ENCODE measurements at regions not wholly inside any gene's neighbourhood (a gene's known extent, or its start where the extent isn't known, plus 50 kb on each side); places are given as distances from the start of the nearest gene placed in this dataset.
A peak's percentile ranks its signal among the peaks of the same experiment; 100 is the strongest.
"Not testable (repeated sequence)": the region's sequence is repeated elsewhere in the genome, so short reads cannot be mapped to it uniquely, and the experiment has no call there.

DNA sequence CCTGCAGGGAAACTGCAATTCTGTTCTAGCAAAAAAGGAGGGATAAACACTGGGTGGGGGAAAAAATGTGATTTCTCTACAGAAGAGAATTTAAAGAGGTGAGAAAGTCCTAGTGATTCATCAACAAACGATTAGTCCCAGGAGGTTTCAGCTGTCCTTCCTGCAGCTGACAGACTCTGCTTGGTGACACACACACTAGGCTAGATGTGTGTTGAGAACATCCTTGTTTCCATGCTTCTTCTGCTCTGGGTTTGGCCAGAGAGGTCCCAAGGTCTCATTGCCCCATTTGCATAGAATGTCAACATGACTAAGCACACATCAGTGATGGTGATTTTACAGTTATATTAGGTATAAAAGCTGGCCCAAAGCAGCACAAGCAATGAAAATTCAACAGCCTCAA is 258.3 kb downstream of the NFATC2 start:
- no peaks in the 10 kb centered on the region for H3K9me3 ChIP-seq (ENCODE audit: control insufficient read depth, low read depth, low read length)
- H3K27ac ChIP-seq (ENCODE audit: low read length) = no peak overlapping the region
- no peaks in the 10 kb centered on the region for H3K36me3 ChIP-seq (ENCODE audit: control insufficient read depth, insufficient read depth, low read length)
- H3K27me3 ChIP-seq (ENCODE audit: control insufficient read depth, insufficient read depth, low read length) = peaks cover 4% of the 10 kb centered on the region
- H3K4me3 ChIP-seq (ENCODE audit: low read length) = no peak overlapping the region
- DNase-seq = no peak
- WGBS (ENCODE audit: insufficient coverage, low lambda C conversion rate) = no CpG with 5 or more reads among the region's 1 CpG
- H3K4me1 ChIP-seq (ENCODE audit: control insufficient read depth, insufficient read depth, low read length) = no peaks in the 10 kb centered on the region

DNA sequence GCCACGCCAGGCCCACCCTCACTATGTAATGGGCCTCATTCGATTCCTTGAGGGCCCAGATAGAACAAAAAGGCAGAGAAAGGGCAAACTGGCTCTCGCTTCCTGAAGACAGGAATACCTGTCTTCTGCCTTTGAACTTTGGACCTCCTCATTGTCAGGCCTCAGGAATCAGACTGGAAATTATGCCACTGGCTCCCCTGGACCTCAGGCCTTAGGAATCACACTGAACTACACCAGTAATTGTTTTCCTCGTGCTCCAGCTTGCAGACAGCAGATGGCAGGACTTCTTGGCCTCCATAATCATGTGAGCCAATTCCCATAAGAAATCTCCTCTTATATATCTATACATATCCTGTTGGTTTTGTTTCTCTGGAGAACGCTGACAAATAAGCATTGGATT is 258.6 kb upstream of the KCNG1 start:
- Histone ChIP-seq H3K4me1 (ENCODE audit: control insufficient read depth, insufficient read depth, low read length) (no peaks in the 10 kb centered on the region), H3K36me3 (ENCODE audit: control insufficient read depth, insufficient read depth, low read length) (no peaks in the 10 kb centered on the region), H3K4me3 (ENCODE audit: low read length) (no peak overlapping the region), H3K27ac (ENCODE audit: low read length) (peak overlapping the region; percentile 14), H3K9me3 (ENCODE audit: control insufficient read depth, low read depth, low read length) (no peaks in the 10 kb centered on the region), H3K27me3 (ENCODE audit: control insufficient read depth, insufficient read depth, low read length) (peaks cover 12% of the 10 kb centered on the region)
- whole genome bisulfite sequencing (ENCODE audit: insufficient coverage, low lambda C conversion rate) = no CpG with 5 or more reads among the region's 5 CpGs
- peak; percentile 50 to 69 for DNase-seq

DNA sequence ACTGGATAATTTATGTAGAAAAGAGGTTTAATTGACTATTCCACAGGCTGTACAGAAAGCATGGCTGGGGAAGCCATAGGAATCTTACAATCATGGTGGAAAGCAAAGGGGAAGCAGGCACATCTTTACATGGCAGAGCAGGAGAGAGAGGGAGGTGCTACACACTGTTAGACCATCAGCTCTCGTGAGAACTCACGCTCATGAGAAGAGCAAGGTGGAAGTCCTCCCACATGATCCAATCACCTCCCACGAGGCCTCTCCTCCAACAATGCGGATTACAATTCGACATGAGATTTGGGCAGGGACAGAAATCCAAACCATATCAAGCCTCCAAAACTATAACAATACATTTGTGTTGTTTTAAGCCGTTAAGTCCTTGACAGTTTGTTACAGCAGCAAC is 257.1 kb upstream of the KCNG1 start:
- Histone ChIP-seq H3K4me3 (ENCODE audit: low read length) (no peak overlapping the region), H3K27me3 (ENCODE audit: control insufficient read depth, insufficient read depth, low read length) (peaks cover 26% of the 10 kb centered on the region), H3K9me3 (ENCODE audit: control insufficient read depth, low read depth, low read length) (no peaks in the 10 kb centered on the region), H3K27ac (ENCODE audit: low read length) (no peak overlapping the region), H3K36me3 (ENCODE audit: control insufficient read depth, insufficient read depth, low read length) (no peaks in the 10 kb centered on the region), H3K4me1 (ENCODE audit: control insufficient read depth, insufficient read depth, low read length) (no peaks in the 10 kb centered on the region)
- DNase-seq = no peak
- WGBS (ENCODE audit: insufficient coverage, low lambda C conversion rate) = 100% methylated on average over 1 of the region's 6 CpGs

DNA sequence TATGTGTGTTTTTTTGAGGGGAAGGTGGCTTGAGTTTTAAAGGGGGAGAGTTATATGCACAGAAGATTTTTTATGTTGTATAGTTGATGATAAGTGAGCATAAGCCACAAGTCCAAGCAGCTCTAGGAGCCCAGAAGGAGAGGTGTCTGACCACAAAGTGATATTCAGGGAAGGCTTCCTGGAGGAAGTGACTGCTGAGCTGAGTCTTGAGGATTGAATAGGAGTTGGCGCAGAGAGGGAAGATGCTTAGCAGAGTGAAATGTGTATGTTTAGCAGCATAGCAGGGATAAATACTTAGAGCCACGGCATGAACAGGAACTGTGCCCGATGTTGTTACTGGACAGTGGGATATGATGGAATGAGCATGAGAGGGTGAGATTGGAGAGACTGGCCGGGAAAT is 255.1 kb upstream of the KCNG1 start:
- WGBS (ENCODE audit: insufficient coverage, low lambda C conversion rate) = 92% methylated on average over 2 of the region's 4 CpGs
- Histone ChIP-seq H3K4me1 (ENCODE audit: control insufficient read depth, insufficient read depth, low read length) (no peaks in the 10 kb centered on the region), H3K9me3 (ENCODE audit: control insufficient read depth, low read depth, low read length) (no peaks in the 10 kb centered on the region), H3K27ac (ENCODE audit: low read length) (no peak overlapping the region), H3K27me3 (ENCODE audit: control insufficient read depth, insufficient read depth, low read length) (peaks cover 38% of the 10 kb centered on the region), H3K4me3 (ENCODE audit: low read length) (no peak overlapping the region), H3K36me3 (ENCODE audit: control insufficient read depth, insufficient read depth, low read length) (no peaks in the 10 kb centered on the region)
- DNase-seq = no peak

DNA sequence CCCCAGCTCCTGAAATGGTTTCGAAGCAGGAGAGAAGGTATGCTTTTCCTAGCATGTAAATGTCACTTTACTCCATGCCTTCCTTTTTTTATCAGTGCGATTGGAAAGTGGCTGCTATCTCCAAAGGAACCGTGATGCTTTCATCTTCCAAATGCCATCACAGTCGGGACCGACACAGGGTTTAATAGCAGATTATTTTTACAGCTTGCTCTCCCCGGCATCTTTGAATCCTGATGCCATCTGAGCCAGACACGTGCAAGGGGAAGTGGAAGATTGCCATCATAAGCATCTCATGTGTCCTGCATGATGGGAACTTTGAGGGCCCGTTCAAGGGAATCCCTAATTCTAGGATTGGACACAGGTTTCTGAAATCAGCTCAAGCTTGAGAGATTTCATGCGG is 253.4 kb upstream of the KCNG1 start:
- 20% methylated on average over 4 of the region's 9 CpGs for WGBS (ENCODE audit: insufficient coverage, low lambda C conversion rate)
- H3K27me3 ChIP-seq (ENCODE audit: control insufficient read depth, insufficient read depth, low read length) = peaks cover 41% of the 10 kb centered on the region

DNA sequence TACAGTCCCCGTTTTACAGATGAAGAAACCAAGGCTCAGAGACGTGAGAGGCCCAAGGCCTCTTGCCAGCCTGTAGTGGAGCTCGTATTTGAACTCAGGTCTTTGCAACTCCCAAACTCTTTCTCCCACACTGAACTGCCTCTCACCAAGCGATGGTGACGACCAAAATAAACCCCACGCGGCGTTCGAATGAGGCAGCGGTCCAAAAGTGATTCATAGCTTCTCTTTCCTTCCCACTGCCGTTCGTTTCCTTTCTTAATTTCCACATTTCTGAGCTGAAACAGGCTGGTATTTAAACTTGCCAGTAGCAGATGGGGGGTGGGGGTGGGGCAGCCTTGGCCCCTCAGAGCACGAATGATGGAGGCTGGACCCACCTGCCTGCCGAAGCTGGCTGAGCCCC is 252.9 kb upstream of the KCNG1 start:
- H3K27me3 ChIP-seq (ENCODE audit: control insufficient read depth, insufficient read depth, low read length) = peaks cover 41% of the 10 kb centered on the region
- H3K36me3 ChIP-seq (ENCODE audit: control insufficient read depth, insufficient read depth, low read length) = no peaks in the 10 kb centered on the region
- DNase-seq = no peak
- 67% methylated on average over 3 of the region's 14 CpGs for WGBS (ENCODE audit: insufficient coverage, low lambda C conversion rate)
- no peak overlapping the region for H3K4me3 ChIP-seq (ENCODE audit: low read length)
- H3K27ac ChIP-seq (ENCODE audit: low read length) = no peak overlapping the region
- no peaks in the 10 kb centered on the region for H3K4me1 ChIP-seq (ENCODE audit: control insufficient read depth, insufficient read depth, low read length)
- no peaks in the 10 kb centered on the region for H3K9me3 ChIP-seq (ENCODE audit: control insufficient read depth, low read depth, low read length)

More for the DNA sequence above, 253.4 kb upstream of the KCNG1 start:
- no peak overlapping the region for H3K27ac ChIP-seq (ENCODE audit: low read length)
- no peaks in the 10 kb centered on the region for H3K9me3 ChIP-seq (ENCODE audit: control insufficient read depth, low read depth, low read length)
- H3K36me3 ChIP-seq (ENCODE audit: control insufficient read depth, insufficient read depth, low read length) = no peaks in the 10 kb centered on the region
- H3K4me1 ChIP-seq (ENCODE audit: control insufficient read depth, insufficient read depth, low read length) = no peaks in the 10 kb centered on the region
- no peak for DNase-seq
- H3K4me3 ChIP-seq (ENCODE audit: low read length) = no peak overlapping the region

DNA sequence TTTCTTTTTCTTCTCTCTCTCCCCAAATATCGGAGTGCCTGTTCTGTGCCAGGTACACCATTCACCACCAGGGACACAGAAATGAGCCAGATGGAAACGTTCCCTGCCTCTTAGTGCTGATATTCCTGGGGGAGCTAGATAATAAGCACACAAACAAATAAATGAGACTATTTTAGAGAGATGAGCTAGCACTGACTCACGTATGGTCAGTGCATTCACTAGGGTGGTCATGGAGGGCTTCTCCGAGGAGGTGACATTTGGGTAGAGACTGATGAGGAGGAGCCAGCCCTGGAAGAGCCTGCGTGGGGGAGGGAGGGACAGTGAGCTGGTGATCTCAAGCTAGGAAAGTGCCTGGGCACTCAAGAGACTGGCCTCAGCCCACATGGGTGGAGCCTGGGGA is 252.3 kb upstream of the KCNG1 start:
- Histone ChIP-seq H3K9me3 (ENCODE audit: control insufficient read depth, low read depth, low read length) (peaks cover 3% of the 10 kb centered on the region), H3K36me3 (ENCODE audit: control insufficient read depth, insufficient read depth, low read length) (no peaks in the 10 kb centered on the region), H3K4me1 (ENCODE audit: control insufficient read depth, insufficient read depth, low read length) (no peaks in the 10 kb centered on the region), H3K27ac (ENCODE audit: low read length) (no peak overlapping the region), H3K27me3 (ENCODE audit: control insufficient read depth, insufficient read depth, low read length) (peaks cover 41% of the 10 kb centered on the region), H3K4me3 (ENCODE audit: low read length) (no peak overlapping the region)
- 83% methylated on average over 2 of the region's 5 CpGs for WGBS (ENCODE audit: insufficient coverage, low lambda C conversion rate)
- no peak for DNase-seq

DNA sequence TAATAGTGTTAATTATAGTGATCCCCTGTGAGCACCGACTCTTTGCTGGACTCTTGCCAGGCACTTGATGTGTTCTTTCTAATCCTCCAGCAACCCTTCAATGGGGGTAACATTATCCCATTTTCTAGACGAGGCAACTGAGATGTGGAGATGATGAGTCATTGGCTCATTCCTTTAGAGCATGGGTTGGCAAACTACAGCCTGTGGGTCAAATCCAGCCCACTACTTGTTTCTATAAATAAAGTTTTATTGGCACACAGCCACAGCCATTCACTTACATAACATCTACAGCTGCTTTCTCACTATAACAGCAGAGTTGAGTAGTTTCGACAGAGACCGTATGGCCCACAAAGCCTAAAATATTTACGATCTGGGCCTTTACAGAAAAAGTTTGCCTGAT is 249.5 kb upstream of the KCNG1 start:
- peaks cover 36% of the 10 kb centered on the region for H3K27me3 ChIP-seq (ENCODE audit: control insufficient read depth, insufficient read depth, low read length)
- H3K4me1 ChIP-seq (ENCODE audit: control insufficient read depth, insufficient read depth, low read length) = no peaks in the 10 kb centered on the region
- WGBS (ENCODE audit: insufficient coverage, low lambda C conversion rate) = no CpG with 5 or more reads among the region's 5 CpGs
- H3K36me3 ChIP-seq (ENCODE audit: control insufficient read depth, insufficient read depth, low read length) = no peaks in the 10 kb centered on the region
- no peak overlapping the region for H3K4me3 ChIP-seq (ENCODE audit: low read length)
- no peak for DNase-seq
- H3K9me3 ChIP-seq (ENCODE audit: control insufficient read depth, low read depth, low read length) = peaks cover 5% of the 10 kb centered on the region
- H3K27ac ChIP-seq (ENCODE audit: low read length) = no peak overlapping the region

DNA sequence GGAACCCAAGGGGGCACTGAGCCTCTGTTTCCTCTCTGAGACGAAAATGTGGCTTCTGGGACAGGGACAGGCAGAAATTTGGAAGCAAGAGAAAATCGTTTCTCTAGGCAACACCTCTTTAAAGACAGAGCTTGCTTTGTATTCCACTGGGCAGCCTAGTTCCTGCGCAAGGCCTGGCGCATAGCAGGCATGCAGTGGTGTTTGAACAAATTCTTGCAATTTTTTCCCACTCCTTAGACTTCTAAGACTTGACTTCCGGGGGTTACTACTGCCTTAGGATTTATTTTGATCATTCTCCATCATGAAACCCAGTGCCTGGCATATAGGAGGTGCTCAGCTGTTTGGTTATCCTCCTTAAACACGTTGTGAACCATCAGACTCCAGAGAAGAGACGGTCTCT is 249.0 kb upstream of the KCNG1 start:
- WGBS (ENCODE audit: insufficient coverage, low lambda C conversion rate) = no CpG with 5 or more reads among the region's 7 CpGs
- Histone ChIP-seq H3K4me3 (ENCODE audit: low read length) (no peak overlapping the region), H3K9me3 (ENCODE audit: control insufficient read depth, low read depth, low read length) (peaks cover 5% of the 10 kb centered on the region), H3K4me1 (ENCODE audit: control insufficient read depth, insufficient read depth, low read length) (no peaks in the 10 kb centered on the region), H3K27me3 (ENCODE audit: control insufficient read depth, insufficient read depth, low read length) (peaks cover 32% of the 10 kb centered on the region), H3K36me3 (ENCODE audit: control insufficient read depth, insufficient read depth, low read length) (no peaks in the 10 kb centered on the region), H3K27ac (ENCODE audit: low read length) (no peak overlapping the region)
- DNase-seq = no peak

DNA sequence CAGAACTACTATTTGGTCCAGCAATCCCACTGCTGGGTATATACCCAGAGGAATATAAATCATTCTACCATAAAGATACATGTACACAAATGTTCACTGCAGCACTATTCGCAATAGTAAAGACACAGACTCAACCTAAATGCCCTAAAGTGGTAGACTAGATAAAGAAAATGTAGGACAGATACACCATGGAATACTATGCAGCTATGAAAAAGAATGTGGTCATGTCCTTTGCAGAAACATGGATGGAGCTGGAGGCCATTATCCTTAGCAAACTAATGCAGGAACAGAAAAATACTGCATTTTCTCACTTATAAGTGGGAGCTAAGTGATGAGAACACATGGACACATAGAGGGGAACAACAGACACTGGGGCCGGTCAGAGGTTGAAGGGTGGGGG is 248.4 kb upstream of the KCNG1 start:
- H3K27ac ChIP-seq (ENCODE audit: low read length); H3K4me1 ChIP-seq (ENCODE audit: control insufficient read depth, insufficient read depth, low read length); H3K9me3 ChIP-seq (ENCODE audit: control insufficient read depth, low read depth, low read length); DNase-seq; H3K36me3 ChIP-seq (ENCODE audit: control insufficient read depth, insufficient read depth, low read length); H3K4me3 ChIP-seq (ENCODE audit: low read length): not testable (repeated sequence)
- WGBS (ENCODE audit: insufficient coverage, low lambda C conversion rate) = no CpG with 5 or more reads among the region's 2 CpGs
- H3K27me3 ChIP-seq (ENCODE audit: control insufficient read depth, insufficient read depth, low read length) = peaks cover 27% of the 10 kb centered on the region

DNA sequence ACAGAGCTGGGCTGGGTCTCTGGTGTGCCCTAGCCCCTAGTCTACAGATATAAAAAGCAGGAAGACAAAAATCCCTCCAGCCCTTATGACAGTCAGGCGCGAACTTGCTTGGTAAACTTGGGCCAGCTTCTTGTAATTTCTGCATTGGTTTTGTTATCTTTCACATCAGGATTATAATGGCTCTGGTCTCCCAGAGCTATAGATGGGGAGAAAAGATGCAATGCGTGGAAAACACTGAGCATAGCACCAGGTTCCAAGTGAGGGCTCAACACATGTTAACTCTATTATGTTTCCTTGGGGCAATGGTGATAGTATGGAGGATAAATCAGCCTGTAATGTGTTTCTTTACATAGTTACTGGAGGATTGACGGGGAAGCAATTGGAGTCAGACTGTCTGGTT is 246.8 kb upstream of the KCNG1 start:
- 100% methylated on average over 1 of the region's 4 CpGs for WGBS (ENCODE audit: insufficient coverage, low lambda C conversion rate)
- Histone ChIP-seq H3K4me3 (ENCODE audit: low read length) (no peak overlapping the region), H3K36me3 (ENCODE audit: control insufficient read depth, insufficient read depth, low read length) (no peaks in the 10 kb centered on the region)

More for the DNA sequence above, 246.8 kb upstream of the KCNG1 start:
- DNase-seq = no peak
- Histone ChIP-seq H3K27ac (ENCODE audit: low read length) (no peak overlapping the region), H3K9me3 (ENCODE audit: control insufficient read depth, low read depth, low read length) (peaks cover 9% of the 10 kb centered on the region), H3K4me1 (ENCODE audit: control insufficient read depth, insufficient read depth, low read length) (no peaks in the 10 kb centered on the region), H3K27me3 (ENCODE audit: control insufficient read depth, insufficient read depth, low read length) (peaks cover 17% of the 10 kb centered on the region)
